PC-9 (cell line): ENCODE measurements at regions not wholly inside any gene's neighbourhood (a gene's known extent, or its start where the extent isn't known, plus 50 kb on each side); places are given as distances from the start of the nearest gene placed in this dataset.

Experiments
- BruUV-seq: library from RNA; stranded (reverse); fragments of 400-500 nt; replicated peaks from 2 replicates; lab custom pipeline; 2021; lab: Mats Ljungman, UMichigan
- CTCF ChIA-PET: fragments of 300-600 bp; sonication (Branson Sonifier 250); formaldehyde crosslinking; loops from one replicate; lab custom pipeline; 2022; ENCODE audit warnings: antibody characterized with exemption; lab: Charles Lee
- POLR2A ChIA-PET: fragments of 300-600 bp; sonication (Branson Sonifier 250); formaldehyde crosslinking; loops from one replicate; lab custom pipeline; 2022; ENCODE audit warnings: antibody characterized with exemption; ENCODE audit not compliant: unreplicated experiment; lab: Charles Lee
- DNase-seq, 2 experiments: peaks; one replicate each; pipeline versions ENCODE4 v3.0.0 to v3.0.0-alpha.2; 2015 to 2022; ENCODE audit warnings: mixed read lengths in 1 of 2
- H2AFZ ChIP-seq: fragments of 200-600 bp; sonication (generic); 2 replicates; pipeline ENCODE4 v1.8.1; 2017; ENCODE audit warnings: antibody characterized with exemption
- H3F3A ChIP-seq: fragments of 200-600 bp; sonication (generic); 2 replicates; pipeline ENCODE4 v1.8.1; 2017; ENCODE audit warnings: antibody characterized with exemption, mild to moderate bottlenecking, low read depth; ENCODE audit not compliant: insufficient read depth
- H3K27ac ChIP-seq: fragments of 200-600 bp; sonication (generic); 2 replicates; pipeline ENCODE4 v1.6.1; 2016; ENCODE audit warnings: mixed run types
- H3K27me3 ChIP-seq: fragments of 200-600 bp; sonication (generic); 2 replicates; pipeline ENCODE4 v1.6.1; 2016; ENCODE audit warnings: low read depth, mixed run types; ENCODE audit not compliant: insufficient read depth
- H3K36me3 ChIP-seq: fragments of 200-600 bp; sonication (generic); 2 replicates; pipeline ENCODE4 v1.6.1; 2016; ENCODE audit warnings: low read depth, mixed run types
- H3K4me1 ChIP-seq: fragments of 200-600 bp; sonication (generic); replicated peaks from 2 replicates; pipeline ENCODE4 v1.6.1; 2016; ENCODE audit warnings: mixed run types; ENCODE audit not compliant: insufficient read depth
- H3K4me2 ChIP-seq: fragments of 200-600 bp; sonication (generic); 2 replicates; pipeline ENCODE4 v1.6.1; 2017; ENCODE audit warnings: mixed run types
- H3K4me3 ChIP-seq: fragments of 200-600 bp; sonication (generic); 2 replicates; pipeline ENCODE4 v1.6.1; 2016; ENCODE audit warnings: mixed run types
- H3K79me2 ChIP-seq: fragments of 200-600 bp; sonication (generic); 2 replicates; pipeline ENCODE4 v1.6.1; 2017; ENCODE audit warnings: low read depth, mixed run types
- H3K9me2 ChIP-seq: fragments of 200-600 bp; sonication (generic); 2 replicates; pipeline ENCODE4 v1.8.1; 2017; ENCODE audit warnings: mild to moderate bottlenecking; ENCODE audit not compliant: insufficient read depth
- H3K9me3 ChIP-seq: fragments of 200-600 bp; sonication (generic); 2 replicates; pipeline ENCODE4 v1.8.1; 2016; ENCODE audit warnings: low read depth; ENCODE audit not compliant: insufficient read depth
- H4K20me1 ChIP-seq: fragments of 200-600 bp; sonication (generic); 2 replicates; pipeline ENCODE4 v1.8.1; 2017; ENCODE audit not compliant: insufficient read depth
- EZH2 ChIP-seq: fragments of 200-600 bp; sonication (generic); IDR thresholded peaks from 2 replicates; pipeline ENCODE4 v1.8.0; 2017; ENCODE audit warnings: antibody characterized with exemption, low read depth
- intact Hi-C: fragments of 100-400 bp; cut with micrococcal nuclease; formaldehyde crosslinking; loops from one replicate; pipeline ENCODE4 v1.10.0; 2022; ENCODE audit not compliant: unreplicated experiment
- TF ChIP-seq, protein P1 (sequence below): fragments of 200-600 bp; sonication (generic); conservative IDR thresholded peaks from 2 replicates; pipeline ENCODE4 v1.6.1; 2017; ENCODE audit warnings: mixed run types, antibody characterized with exemption, mild to moderate bottlenecking, moderate library complexity

DNA sequence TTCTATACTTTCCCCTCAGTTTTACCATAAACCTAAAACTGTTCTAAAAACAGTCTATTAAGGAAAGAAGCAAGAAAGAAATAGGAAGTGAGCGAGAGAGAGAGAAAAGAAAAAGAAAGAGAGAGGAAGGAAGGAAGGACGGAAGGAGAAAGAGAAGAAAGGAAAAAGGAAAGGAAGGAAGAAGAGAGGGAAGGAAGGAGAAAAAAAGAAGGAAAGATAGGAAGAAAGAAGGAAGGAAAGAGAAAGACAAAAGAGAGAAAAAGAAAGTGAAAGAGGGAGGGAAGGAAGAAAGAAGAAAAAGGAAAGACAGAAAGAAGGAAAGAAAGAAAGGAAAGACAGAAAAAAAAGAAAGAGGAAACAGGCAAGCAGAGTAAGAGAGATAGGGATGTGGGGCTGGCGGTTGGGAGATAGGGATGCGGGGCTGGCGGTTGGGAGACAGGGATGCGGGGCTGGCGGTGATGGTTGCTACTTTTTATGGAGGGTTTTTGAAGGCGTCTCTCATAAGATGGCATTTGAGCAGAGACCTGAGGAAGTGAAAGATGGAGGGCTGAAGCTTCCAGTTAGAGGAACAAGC is 70.4 kb upstream of the IRF2BP2 start:
- no peaks in the 10 kb centered on the region for H3K27me3 ChIP-seq
- H3K9me2 ChIP-seq = no peaks in the 10 kb centered on the region
- intact Hi-C loops = no loop called here
- H3K4me3 ChIP-seq = no peak overlapping the region
- H4K20me1 ChIP-seq = no peaks in the 10 kb centered on the region
- DNase-seq = no peak
- H3K9me3 ChIP-seq = peaks cover 11% of the 10 kb centered on the region; the same call in 1 of the 2 replicates
- ChIA-PET CTCF (no interaction called here), POLR2A (no interaction called here)
- peaks cover 25% of the 10 kb centered on the region for H3F3A ChIP-seq
- H3K79me2 ChIP-seq = 0 out of 2 replicates have a peak, but pooled peaks cover 4% of the 10 kb centered on the region
- H3K36me3 ChIP-seq = peaks cover 25% of the 10 kb centered on the region
- no TSS peak for BruUV-seq
- H3K4me2 ChIP-seq = no peak overlapping the region
- no peak overlapping the region for H2AFZ ChIP-seq
- TF ChIP-seq EZH2 = no peak
- TF ChIP-seq, protein P1, sequence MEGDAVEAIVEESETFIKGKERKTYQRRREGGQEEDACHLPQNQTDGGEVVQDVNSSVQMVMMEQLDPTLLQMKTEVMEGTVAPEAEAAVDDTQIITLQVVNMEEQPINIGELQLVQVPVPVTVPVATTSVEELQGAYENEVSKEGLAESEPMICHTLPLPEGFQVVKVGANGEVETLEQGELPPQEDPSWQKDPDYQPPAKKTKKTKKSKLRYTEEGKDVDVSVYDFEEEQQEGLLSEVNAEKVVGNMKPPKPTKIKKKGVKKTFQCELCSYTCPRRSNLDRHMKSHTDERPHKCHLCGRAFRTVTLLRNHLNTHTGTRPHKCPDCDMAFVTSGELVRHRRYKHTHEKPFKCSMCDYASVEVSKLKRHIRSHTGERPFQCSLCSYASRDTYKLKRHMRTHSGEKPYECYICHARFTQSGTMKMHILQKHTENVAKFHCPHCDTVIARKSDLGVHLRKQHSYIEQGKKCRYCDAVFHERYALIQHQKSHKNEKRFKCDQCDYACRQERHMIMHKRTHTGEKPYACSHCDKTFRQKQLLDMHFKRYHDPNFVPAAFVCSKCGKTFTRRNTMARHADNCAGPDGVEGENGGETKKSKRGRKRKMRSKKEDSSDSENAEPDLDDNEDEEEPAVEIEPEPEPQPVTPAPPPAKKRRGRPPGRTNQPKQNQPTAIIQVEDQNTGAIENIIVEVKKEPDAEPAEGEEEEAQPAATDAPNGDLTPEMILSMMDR = no peak
- peaks cover 28% of the 10 kb centered on the region for H3K4me1 ChIP-seq
- no peak overlapping the region for H3K27ac ChIP-seq

DNA sequence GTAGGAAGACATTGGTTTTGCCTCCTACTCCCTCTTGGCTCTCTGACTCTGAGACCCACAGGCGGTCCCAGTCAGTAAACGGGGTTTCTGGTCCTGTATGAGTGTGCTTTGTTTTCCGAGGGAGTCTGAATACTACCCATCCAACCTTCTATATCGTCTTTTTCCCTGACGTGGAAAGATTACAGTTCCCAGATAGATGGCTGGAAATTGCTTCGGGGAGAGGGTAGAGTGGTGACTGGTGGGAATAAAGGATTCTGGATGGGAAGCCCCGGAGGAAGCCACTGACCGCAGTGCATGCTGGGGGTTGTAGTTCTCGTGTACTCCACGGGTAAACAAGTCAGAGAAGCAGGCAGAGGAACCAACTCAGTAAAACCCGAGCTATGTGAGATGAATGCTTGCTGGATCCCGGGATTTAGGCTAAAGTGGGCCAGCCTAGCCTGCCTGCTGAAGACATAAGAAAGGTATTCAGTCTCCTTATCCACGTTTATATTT is 66.2 kb upstream of the IRF2BP2 start:
- Histone ChIP-seq H3F3A (no peaks in the 10 kb centered on the region), H3K4me3 (no peak overlapping the region), H3K27me3 (no peaks in the 10 kb centered on the region), H3K9me3 (no peaks in the 10 kb centered on the region), H3K27ac (no peak overlapping the region), H3K4me2 (no peak overlapping the region), H3K36me3 (peaks cover 20% of the 10 kb centered on the region; the same call in 1 of the 2 replicates), H3K4me1 (peaks cover 11% of the 10 kb centered on the region; the same call in 1 of the 2 replicates), H2AFZ (no peak overlapping the region), H4K20me1 (no peaks in the 10 kb centered on the region), H3K9me2 (no peaks in the 10 kb centered on the region), H3K79me2 (0 out of 2 replicates have a peak, but pooled peaks cover 4% of the 10 kb centered on the region)
- DNase-seq = no peak
- BruUV-seq = no TSS peak
- TF ChIP-seq, protein P1 = no peak
- no peak for TF ChIP-seq EZH2
- ChIA-PET CTCF (no interaction called here), POLR2A (no interaction called here)
- intact Hi-C loops = no loop called here

DNA sequence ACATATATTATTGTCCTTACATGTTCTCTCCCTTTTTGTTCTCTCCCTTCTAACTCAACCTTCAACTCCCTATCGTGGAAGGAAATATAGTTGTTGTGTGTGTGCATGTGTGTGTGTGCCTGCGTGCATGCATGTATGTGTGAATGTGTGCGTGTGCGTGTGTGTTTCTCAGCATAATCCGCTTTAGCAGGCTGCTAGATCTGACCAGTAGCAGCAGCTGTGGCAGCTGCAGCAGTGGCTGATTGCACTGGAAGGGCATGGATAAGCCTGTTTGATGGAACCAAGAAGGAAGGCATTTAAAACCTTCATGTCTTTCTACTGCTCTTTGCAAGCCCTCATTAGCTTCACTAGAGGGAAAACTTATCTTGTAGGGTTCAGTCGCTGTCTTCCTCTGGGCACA is 65.6 kb upstream of the IRF2BP2 start:
- Histone ChIP-seq H4K20me1 (no peaks in the 10 kb centered on the region), H3K9me3 (no peaks in the 10 kb centered on the region), H3K27ac (no peak overlapping the region), H3F3A (no peaks in the 10 kb centered on the region), H3K4me2 (no peak overlapping the region), H3K79me2 (0 out of 2 replicates have a peak, but pooled peaks cover 4% of the 10 kb centered on the region), H3K4me3 (no peak overlapping the region), H3K27me3 (no peaks in the 10 kb centered on the region), H3K36me3 (peaks cover 20% of the 10 kb centered on the region; the same call in 1 of the 2 replicates), H3K9me2 (no peaks in the 10 kb centered on the region), H2AFZ (no peak overlapping the region), H3K4me1 (peaks cover 11% of the 10 kb centered on the region; the same call in 1 of the 2 replicates)
- BruUV-seq = no TSS peak
- intact Hi-C loops = no loop called here
- DNase-seq = no peak
- CTCF ChIA-PET = no interaction called here
- POLR2A ChIA-PET = no interaction called here
- TF ChIP-seq EZH2 = no peak
